ENCODE measurements at regions not wholly inside any gene's neighbourhood (a gene's known extent, or its start where the extent isn't known, plus 50 kb on each side); places are given as distances from the start of the nearest gene placed in this dataset.

DNA sequence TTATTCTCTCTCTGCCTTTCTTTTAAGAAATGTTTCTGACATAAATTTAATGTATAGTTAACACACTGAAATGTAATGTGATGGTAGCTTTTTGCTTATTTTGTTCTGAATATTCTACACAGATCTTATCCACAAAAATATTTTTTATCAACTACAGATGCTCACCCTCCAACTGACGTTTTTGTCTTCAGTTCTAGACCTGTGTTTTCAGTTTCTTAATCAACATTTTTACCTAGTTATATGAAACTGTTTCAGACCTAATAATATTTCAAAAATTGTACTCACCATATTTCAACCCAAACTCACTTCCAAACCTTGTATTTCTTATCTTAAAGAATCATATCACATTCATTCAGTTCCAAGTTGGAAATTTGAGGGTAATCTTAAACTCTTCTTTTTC lies 452.8 kb downstream of the RFPL4B start:
- no peak overlapping the region for H3K9ac ChIP-seq
- H4K20me1 ChIP-seq = no peaks in the 10 kb centered on the region
- peaks cover 0 to 4% (median 0%) of the 10 kb centered on the region in 11 experiments; a peak in 2 of 22 replicates for H3K9me3 ChIP-seq (replicated peaks in 1 of 11)
- no peak overlapping the region for H3K4me2 ChIP-seq
- H3K4me1 ChIP-seq = no peaks in the 10 kb centered on the region
- H3K27me3 ChIP-seq = no peaks in the 10 kb centered on the region
- no peak overlapping the region for H3K27ac ChIP-seq
- H3K36me3 ChIP-seq = no peaks in the 10 kb centered on the region
- TF ChIP-seq Cebpa-rat (IDR thresholded peaks at IDR 0.05) = no peak
- no peak overlapping the region for H3K4me3 ChIP-seq

DNA sequence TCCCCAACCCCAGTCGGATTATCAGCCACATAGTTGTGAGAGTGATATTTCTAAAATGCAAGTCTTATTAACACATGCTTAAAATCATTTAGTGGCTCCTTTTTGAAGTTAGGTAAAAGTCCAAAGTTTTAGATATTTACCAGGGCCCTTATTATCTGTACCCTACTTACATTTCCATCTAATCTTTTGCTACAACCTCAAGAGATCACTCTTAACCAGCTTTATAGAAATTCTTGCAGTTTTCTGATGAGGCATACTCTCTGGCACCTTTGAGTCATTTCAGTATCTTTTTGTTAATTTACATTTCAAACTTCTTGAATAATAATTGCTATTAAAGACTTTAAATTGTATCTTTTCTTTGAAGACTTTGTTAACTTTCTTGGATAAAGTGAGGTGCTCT lies 453.3 kb downstream of the RFPL4B start:
- H3K27ac ChIP-seq = no peak overlapping the region
- H3K27me3 ChIP-seq = no peaks in the 10 kb centered on the region
- no peak overlapping the region for H3K4me3 ChIP-seq
- no peak for TF ChIP-seq Cebpa-rat (IDR thresholded peaks at IDR 0.05)
- H3K9me3 ChIP-seq (replicated peaks in 1 of 11) = no peaks in the 10 kb centered on the region
- H3K4me1 ChIP-seq = no peaks in the 10 kb centered on the region
- H3K4me2 ChIP-seq = no peak overlapping the region
- no peaks in the 10 kb centered on the region for H3K36me3 ChIP-seq
- no peaks in the 10 kb centered on the region for H4K20me1 ChIP-seq
- H3K9ac ChIP-seq = no peak overlapping the region

DNA sequence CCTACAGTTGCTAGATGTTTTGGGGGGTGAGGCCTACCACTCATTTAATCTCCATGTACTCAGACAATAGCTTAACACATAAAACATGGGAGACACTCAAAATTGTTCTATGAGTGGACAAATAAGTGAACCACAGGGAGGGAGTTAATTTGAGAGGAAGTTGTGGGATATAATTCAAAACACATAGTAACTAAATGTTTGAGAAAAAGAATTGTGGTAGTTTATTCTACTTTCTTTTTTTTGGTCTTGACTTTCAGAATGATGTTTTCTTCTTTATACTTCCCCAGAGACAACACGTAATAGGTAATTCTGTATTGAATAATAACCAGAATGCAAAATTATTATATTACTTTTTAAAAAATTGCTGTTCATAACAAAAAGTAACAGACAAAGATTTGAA lies 453.8 kb downstream of the RFPL4B start:
- no peaks in the 10 kb centered on the region for H3K36me3 ChIP-seq
- no peaks in the 10 kb centered on the region for H4K20me1 ChIP-seq
- no peak overlapping the region for H3K4me3 ChIP-seq
- H3K9ac ChIP-seq = no peak overlapping the region
- no peaks in the 10 kb centered on the region for H3K27me3 ChIP-seq
- no peak overlapping the region for H3K4me2 ChIP-seq
- H3K4me1 ChIP-seq = no peaks in the 10 kb centered on the region
- H3K27ac ChIP-seq = no peak overlapping the region
- H3K9me3 ChIP-seq (replicated peaks in 1 of 11) = no peaks in the 10 kb centered on the region
- TF ChIP-seq Cebpa-rat (IDR thresholded peaks at IDR 0.05) = no peak

DNA sequence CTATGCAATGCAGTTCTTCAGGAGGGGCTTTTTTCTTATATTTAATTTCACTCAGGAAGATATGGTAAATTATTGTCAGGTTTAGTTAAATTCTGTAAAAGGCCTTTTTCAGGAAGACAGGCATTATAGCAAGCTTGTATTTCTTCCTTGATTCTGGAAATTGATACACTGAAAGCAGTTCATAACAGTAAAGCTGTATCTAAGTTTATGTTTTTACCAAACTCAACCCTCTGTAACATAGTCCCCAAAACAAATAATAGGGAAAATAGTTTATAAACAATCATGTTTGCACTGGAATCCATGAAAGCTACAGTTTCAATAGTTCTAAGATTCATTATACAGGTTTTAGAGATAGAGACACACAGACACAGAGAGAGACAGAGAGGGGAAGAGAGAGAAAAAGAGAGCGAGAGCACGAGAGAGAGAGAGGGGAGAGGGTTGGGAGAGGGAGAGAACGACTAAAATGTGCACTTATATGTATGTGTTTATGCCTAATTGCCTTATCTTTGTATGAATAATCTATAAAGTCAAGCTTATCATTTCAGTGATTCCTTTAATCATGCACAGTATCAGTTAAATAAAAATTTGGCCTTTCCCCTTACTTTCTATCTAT lies 454.4 kb downstream of the RFPL4B start:
- Histone ChIP-seq H3K27me3 (no peaks in the 10 kb centered on the region), H4K20me1 (no peaks in the 10 kb centered on the region), H3K4me3 (no peak overlapping the region), H3K9me3 (replicated peaks in 1 of 11) (no peaks in the 10 kb centered on the region), H3K27ac (no peak overlapping the region), H3K4me2 (no peak overlapping the region), H3K36me3 (no peaks in the 10 kb centered on the region), H3K4me1 (no peaks in the 10 kb centered on the region), H3K9ac (no peak overlapping the region)
- no peak for TF ChIP-seq Cebpa-rat (IDR thresholded peaks at IDR 0.05)

DNA sequence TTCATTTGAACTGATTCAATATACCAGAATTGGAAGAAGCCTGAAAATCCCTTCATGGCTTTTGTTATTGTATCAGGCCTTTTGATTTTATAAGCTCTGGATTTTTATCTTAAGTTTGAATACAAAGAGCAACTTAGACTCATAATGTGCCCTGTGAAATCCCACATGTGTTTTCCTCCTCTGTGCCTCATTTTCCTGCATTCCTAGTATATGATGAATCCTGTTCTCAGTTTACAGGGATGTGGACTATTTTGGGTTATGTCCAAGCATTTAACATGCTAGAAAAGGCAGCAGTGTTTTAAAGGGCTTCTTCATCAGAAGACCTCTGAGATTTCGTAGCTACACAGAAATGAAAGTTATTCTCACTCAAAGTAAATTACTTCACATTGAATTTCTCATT lies 455.0 kb downstream of the RFPL4B start:
- H3K4me1 ChIP-seq = no peaks in the 10 kb centered on the region
- no peaks in the 10 kb centered on the region for H3K9me3 ChIP-seq (replicated peaks in 1 of 11)
- no peaks in the 10 kb centered on the region for H3K27me3 ChIP-seq
- H4K20me1 ChIP-seq = no peaks in the 10 kb centered on the region
- H3K36me3 ChIP-seq = no peaks in the 10 kb centered on the region
- no peak overlapping the region for H3K4me2 ChIP-seq
- H3K27ac ChIP-seq = no peak overlapping the region
- no peak overlapping the region for H3K4me3 ChIP-seq
- TF ChIP-seq Cebpa-rat (IDR thresholded peaks at IDR 0.05) = no peak
- H3K9ac ChIP-seq = no peak overlapping the region

DNA sequence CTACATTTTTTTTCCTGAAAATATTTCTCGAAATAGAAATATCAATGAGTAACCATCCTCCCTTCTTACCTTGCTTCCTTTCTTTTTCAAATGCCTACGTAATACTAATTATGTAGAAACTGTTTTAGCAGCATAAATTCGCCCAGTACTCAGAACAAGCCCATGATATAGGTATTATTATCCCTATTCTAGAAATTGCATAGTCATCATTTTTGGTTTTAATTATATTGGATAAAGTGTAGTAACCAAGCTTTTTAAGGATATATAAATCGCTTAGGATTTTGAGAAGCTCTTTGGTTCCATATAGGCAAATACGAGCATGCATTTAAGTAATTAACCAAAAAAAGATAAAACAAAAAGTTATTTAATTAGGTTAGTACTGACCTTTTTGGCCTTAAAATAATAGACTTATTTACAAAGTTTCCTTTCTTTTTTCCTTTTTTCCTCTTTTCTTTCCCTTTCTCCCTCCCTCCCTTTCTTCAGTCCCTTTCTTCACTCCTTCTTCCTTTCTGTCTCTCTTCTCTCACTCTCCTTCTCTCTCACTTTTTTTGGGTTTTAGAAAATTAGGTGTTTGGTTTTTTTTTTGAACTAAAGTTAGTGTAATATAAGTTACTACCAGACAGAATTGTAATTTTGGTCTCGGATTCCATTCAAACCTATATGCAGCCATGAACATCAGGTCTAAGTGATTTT lies 457.7 kb downstream of the RFPL4B start:
- Histone ChIP-seq H3K4me3 (no peak overlapping the region), H4K20me1 (no peaks in the 10 kb centered on the region)
- TF ChIP-seq Cebpa-rat (IDR thresholded peaks at IDR 0.05) = no peak

DNA sequence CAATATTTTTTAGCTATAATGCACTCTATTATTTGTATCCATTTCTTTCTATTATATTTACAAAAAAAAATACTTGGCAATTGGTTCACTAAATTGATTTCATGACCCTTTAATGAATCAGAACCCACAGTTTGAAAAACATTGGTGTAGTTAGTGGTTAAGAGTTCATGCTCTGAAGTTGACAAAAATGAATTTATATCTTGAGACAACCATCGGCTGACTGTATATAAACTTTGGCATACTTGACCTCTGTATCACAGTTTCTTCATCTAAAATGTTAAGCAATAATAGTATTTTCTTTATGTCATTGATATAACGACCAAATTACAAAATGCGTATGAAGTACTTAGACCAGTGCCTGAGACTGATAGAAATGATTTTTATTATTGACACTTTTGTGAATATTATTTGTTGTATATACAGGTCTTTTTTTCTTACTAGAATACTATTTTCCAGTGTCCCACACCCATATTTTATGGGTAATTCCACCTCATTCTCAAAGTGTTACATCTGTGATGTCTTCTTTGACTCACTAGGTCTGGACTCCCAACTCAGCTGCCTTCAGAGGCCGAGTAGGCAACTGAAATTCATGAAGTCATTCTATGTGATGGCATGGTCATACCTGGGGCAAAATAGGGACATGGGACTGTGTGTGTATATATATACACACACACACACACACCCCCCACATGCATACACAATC lies 459.2 kb downstream of the RFPL4B start:
- Histone ChIP-seq H3K36me3 (no peaks in the 10 kb centered on the region), H3K27ac (no peak overlapping the region), H4K20me1 (no peaks in the 10 kb centered on the region), H3K9ac (no peak overlapping the region), H3K4me3 (no peak overlapping the region), H3K27me3 (no peaks in the 10 kb centered on the region), H3K4me2 (no peak overlapping the region), H3K9me3 (replicated peaks in 1 of 11) (no peaks in the 10 kb centered on the region), H3K4me1 (no peaks in the 10 kb centered on the region)
- TF ChIP-seq Cebpa-rat (IDR thresholded peaks at IDR 0.05) = no peak

More for the DNA sequence above, 457.7 kb downstream of the RFPL4B start:
- H3K9ac ChIP-seq = no peak overlapping the region
- no peaks in the 10 kb centered on the region for H3K4me1 ChIP-seq
- no peaks in the 10 kb centered on the region for H3K9me3 ChIP-seq (replicated peaks in 1 of 11)
- no peaks in the 10 kb centered on the region for H3K27me3 ChIP-seq
- no peaks in the 10 kb centered on the region for H3K36me3 ChIP-seq
- H3K27ac ChIP-seq = no peak overlapping the region
- H3K4me2 ChIP-seq = no peak overlapping the region

DNA sequence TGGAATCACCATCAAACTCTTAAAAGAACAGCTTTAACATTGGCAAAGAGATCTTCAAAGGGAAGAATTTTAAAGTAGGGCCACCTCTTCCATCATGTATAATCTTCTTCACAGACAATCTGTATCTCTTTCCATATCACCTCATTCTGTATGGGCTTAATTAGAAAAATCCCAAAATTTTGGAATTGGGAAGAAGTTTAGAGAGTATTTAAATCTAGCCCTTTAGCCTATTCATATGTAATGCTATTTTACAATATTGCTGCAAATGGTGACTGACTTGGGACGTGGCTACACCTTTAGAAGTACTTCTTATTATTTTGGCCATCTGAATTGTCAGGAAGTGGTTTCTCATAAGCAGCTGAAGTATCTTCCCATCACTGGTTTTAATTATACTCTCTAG lies 474.3 kb downstream of the RFPL4B start:
- Histone ChIP-seq H3K9me3 (replicated peaks in 1 of 11) (no peaks in the 10 kb centered on the region), H4K20me1 (no peaks in the 10 kb centered on the region), H3K27ac (no peak overlapping the region), H3K9ac (no peak overlapping the region), H3K4me1 (no peaks in the 10 kb centered on the region), H3K27me3 (peaks cover 0 to 12% (median 0%) of the 10 kb centered on the region in 11 experiments; a peak in 3 of 22 replicates), H3K4me3 (no peak overlapping the region), H3K36me3 (no peaks in the 10 kb centered on the region), H3K4me2 (no peak overlapping the region)
- TF ChIP-seq Cebpa-rat (IDR thresholded peaks at IDR 0.05) = no peak

DNA sequence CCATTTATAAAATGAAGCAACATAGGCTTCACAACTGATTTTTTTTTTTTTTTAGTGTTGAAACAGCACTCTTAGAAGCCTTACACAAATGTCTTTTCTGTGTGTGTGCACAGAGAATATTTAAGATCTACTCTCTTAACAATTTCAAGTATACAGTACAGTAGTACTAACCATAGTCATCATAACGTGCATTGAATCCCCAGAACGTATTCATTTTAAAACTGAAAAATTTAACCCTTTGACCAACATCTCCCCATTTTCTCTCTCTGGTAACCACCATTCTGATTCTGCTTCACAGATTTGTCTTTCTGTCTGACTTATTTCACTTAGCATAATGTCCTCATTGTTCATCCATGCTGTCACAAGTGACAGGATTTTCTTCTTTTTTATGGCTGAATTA lies 475.6 kb downstream of the RFPL4B start:
- Histone ChIP-seq H3K4me2 (no peak overlapping the region), H3K36me3 (no peaks in the 10 kb centered on the region), H3K27me3 (peaks cover 0 to 18% (median 0%) of the 10 kb centered on the region in 11 experiments; a peak in 3 of 22 replicates), H3K4me3 (no peak overlapping the region), H3K27ac (no peak overlapping the region), H4K20me1 (no peaks in the 10 kb centered on the region), H3K9ac (no peak overlapping the region), H3K4me1 (peaks cover 0 to 7% (median 4%) of the 10 kb centered on the region in 10 experiments; a peak in 13 of 20 replicates), H3K9me3 (replicated peaks in 1 of 11) (no peaks in the 10 kb centered on the region)
- TF ChIP-seq Cebpa-rat (IDR thresholded peaks at IDR 0.05) = no peak

All from BLaER1 treated with 17β-estradiol and CSF1 and Interleukin-3, amounts not matched to agents 10 nM and 100 nM (cell line).